Parathyroid adenoma (tissue), 2 donors: ENCODE measurements at regions not wholly inside any gene's neighbourhood (a gene's known extent, or its start where the extent isn't known, plus 50 kb on each side); places are given as distances from the start of the nearest gene placed in this dataset.

ENCODE experiments used
- H2AFZ ChIP-seq: fragments of 300-600 bp; sonication (generic); one replicate; pipeline ENCODE4 v1.7.0; 2017; ENCODE audit warnings: antibody characterized with exemption, mild to moderate bottlenecking
- H3K27ac ChIP-seq: fragments of 300-600 bp; sonication (generic); one replicate; pipeline ENCODE4 v1.7.0; 2017
- H3K27me3 ChIP-seq: fragments of 300-600 bp; sonication (generic); one replicate; pipeline ENCODE4 v1.7.0; 2017; ENCODE audit warnings: low read length; ENCODE audit not compliant: control insufficient read depth, insufficient read depth
- H3K36me3 ChIP-seq: fragments of 300-600 bp; sonication (generic); one replicate; pipeline ENCODE4 v1.7.0; 2017; ENCODE audit warnings: low read length; ENCODE audit not compliant: control insufficient read depth, insufficient read depth
- H3K4me1 ChIP-seq: fragments of 300-600 bp; sonication (generic); one replicate; pipeline ENCODE4 v1.7.0; 2017; ENCODE audit warnings: control low read depth
- H3K4me2 ChIP-seq: fragments of 300-600 bp; sonication (generic); one replicate; pipeline ENCODE4 v1.7.0; 2017; ENCODE audit warnings: low read length
- H3K4me3 ChIP-seq: fragments of 300-600 bp; sonication (generic); one replicate; pipeline ENCODE4 v1.7.0; 2017; ENCODE audit warnings: low read depth, low read length
- H3K79me2 ChIP-seq: fragments of 300-600 bp; sonication (generic); one replicate; pipeline ENCODE4 v1.7.0; 2017; ENCODE audit warnings: control low read depth
- H3K9ac ChIP-seq: fragments of 300-600 bp; sonication (generic); one replicate; pipeline ENCODE4 v1.7.0; 2017; ENCODE audit warnings: mild to moderate bottlenecking
- H3K9me3 ChIP-seq: fragments of 300-600 bp; sonication (generic); one replicate; pipeline ENCODE4 v1.7.0; 2017; ENCODE audit warnings: low read length; ENCODE audit not compliant: control insufficient read depth
- CTCF ChIP-seq: fragments of 300-600 bp; sonication (generic); IDR thresholded peaks from one replicate; pipeline ENCODE4 v1.7.0; 2017; ENCODE audit warnings: antibody characterized with exemption, mild to moderate bottlenecking
- donor health status: primary hyperparathyroidism.

GRCh38 chr7:152970481-152970880, 210.9 kb downstream of the ACTR3B start:
- Histone ChIP-seq H3K36me3 (no peaks in the 10 kb centered on the region), H3K27me3 (no peaks in the 10 kb centered on the region), H2AFZ (no peak overlapping the region), H3K4me2 (no peak overlapping the region), H3K4me3 (no peak overlapping the region), H3K9me3 (no peaks in the 10 kb centered on the region), H3K79me2 (no peaks in the 10 kb centered on the region), H3K4me1 (no peaks in the 10 kb centered on the region), H3K27ac (no peak overlapping the region), H3K9ac (no peak overlapping the region)
- TF ChIP-seq CTCF: no peak

- H3K9me3 ChIP-seq: no peaks in the 10 kb centered on the region
- H3K4me2 ChIP-seq: no peak overlapping the region
- H3K9ac ChIP-seq: no peak overlapping the region
- H3K36me3 ChIP-seq: no peaks in the 10 kb centered on the region
- no peak overlapping the region for H3K27ac ChIP-seq
- no peak for TF ChIP-seq CTCF
- no peak overlapping the region for H2AFZ ChIP-seq
- H3K27me3 ChIP-seq: no peaks in the 10 kb centered on the region
- no peaks in the 10 kb centered on the region for H3K79me2 ChIP-seq
- H3K4me3 ChIP-seq: no peak overlapping the region
- H3K4me1 ChIP-seq: peaks cover 5% of the 10 kb centered on the region
Observed at GRCh38 chr7:152974577-152974976, 215.0 kb downstream of the ACTR3B start.

DNA sequence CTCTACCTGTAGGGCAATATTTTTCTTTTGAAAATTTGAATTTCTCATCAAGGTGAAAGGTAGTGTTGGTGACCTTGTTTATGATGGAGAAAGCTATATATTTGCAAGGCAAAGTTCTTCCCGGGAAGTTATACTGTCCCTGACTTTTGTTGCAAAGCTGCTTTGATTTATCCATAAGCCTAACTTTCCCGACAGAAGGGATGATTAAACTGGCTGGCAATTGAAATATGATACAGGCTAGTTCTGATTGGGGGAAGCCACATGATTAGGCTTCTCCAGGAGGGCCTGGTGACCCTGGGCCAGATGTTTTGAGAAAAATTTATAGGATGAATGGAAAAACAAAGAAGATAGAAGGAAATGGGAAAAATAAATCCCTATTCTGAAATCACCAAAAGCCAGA, 215.5 kb downstream of the ACTR3B start:
- peaks cover 10% of the 10 kb centered on the region for H3K4me1 ChIP-seq
- no peak overlapping the region for H3K9ac ChIP-seq
- no peaks in the 10 kb centered on the region for H3K36me3 ChIP-seq
- TF ChIP-seq CTCF: no peak
- no peaks in the 10 kb centered on the region for H3K79me2 ChIP-seq
- no peak overlapping the region for H2AFZ ChIP-seq
- H3K4me3 ChIP-seq: no peak overlapping the region
- H3K4me2 ChIP-seq: no peak overlapping the region
- H3K27me3 ChIP-seq: no peaks in the 10 kb centered on the region
- no peak overlapping the region for H3K27ac ChIP-seq
- H3K9me3 ChIP-seq: no peaks in the 10 kb centered on the region

GRCh38 chr7:152979376-152979775, 219.8 kb downstream of the ACTR3B start:
- Histone ChIP-seq H3K36me3 (no peaks in the 10 kb centered on the region), H3K27ac (no peak overlapping the region), H3K27me3 (no peaks in the 10 kb centered on the region), H3K9me3 (no peaks in the 10 kb centered on the region), H2AFZ (peak overlapping the region; percentile 9), H3K4me3 (no peak overlapping the region), H3K9ac (no peak overlapping the region), H3K4me1 (peaks cover 13% of the 10 kb centered on the region), H3K79me2 (no peaks in the 10 kb centered on the region), H3K4me2 (no peak overlapping the region)
- TF ChIP-seq CTCF: no peak

DNA sequence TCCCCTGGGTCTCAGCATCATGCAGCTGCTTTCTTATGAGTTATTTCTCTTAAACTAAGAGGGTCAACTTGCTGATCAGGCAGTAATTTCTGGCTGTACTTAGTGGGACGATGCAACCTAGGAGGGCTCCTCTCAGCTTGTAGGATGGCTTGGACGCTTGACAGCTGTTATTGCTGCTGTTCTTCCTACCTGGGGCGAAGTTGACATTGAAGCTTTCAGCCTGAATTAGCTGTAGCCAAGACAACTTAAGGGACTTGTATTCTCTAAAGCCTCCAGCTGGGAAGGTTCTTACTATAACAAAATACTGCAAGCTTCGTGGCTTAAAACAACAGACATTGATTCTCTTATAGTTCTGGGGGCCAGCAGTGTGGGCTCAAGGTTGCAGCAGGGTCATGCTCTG, 224.9 kb downstream of the ACTR3B start:
- Histone ChIP-seq H3K9me3 (no peaks in the 10 kb centered on the region), H3K27me3 (no peaks in the 10 kb centered on the region), H3K36me3 (no peaks in the 10 kb centered on the region), H3K4me3 (no peak overlapping the region), H3K79me2 (no peaks in the 10 kb centered on the region), H3K27ac (no peak overlapping the region), H3K4me1 (peaks cover 10% of the 10 kb centered on the region), H3K9ac (no peak overlapping the region), H2AFZ (no peak overlapping the region), H3K4me2 (no peak overlapping the region)
- no peak for TF ChIP-seq CTCF
